ENCODE measurements at regions not wholly inside any gene's neighbourhood (a gene's known extent, or its start where the extent isn't known, plus 50 kb on each side); places are given as distances from the start of the nearest gene placed in this dataset.
"Not testable (repeated sequence)": the region's sequence is repeated elsewhere in the genome, so short reads cannot be mapped to it uniquely, and the experiment has no call there.

DNA sequence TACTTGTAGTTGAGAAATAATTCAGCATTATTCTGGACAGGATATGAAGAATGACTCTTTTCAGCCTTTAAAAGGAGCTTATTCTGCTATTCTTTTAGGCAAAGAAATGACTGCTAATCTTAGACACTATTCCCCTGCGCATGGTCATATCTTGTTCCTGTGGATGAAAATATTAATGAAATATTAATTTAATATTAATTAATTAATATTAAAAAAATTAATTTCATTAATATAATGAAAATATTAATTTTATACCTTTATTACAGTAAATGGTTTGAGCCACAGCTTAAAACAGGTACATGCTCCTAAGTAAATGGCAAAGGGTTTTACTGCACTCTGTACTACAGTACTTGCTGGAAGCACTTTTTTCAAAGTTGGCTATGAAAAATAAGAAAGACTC, 890.1 kb upstream of the PIK3C3 start:
- DNase-seq, result no peak
- intact Hi-C loops (cut with DNase I), result no loop called here
- H3K9me3 ChIP-seq (ENCODE audit: control insufficient read depth, low read length), result no peaks in the 10 kb centered on the region
- no peak overlapping the region for H3K4me3 ChIP-seq (ENCODE audit: low read length)
- ATAC-seq, result no peak
- WGBS, result 92% methylated on average over 1 of the region's 1 CpG
- H3K27me3 ChIP-seq (ENCODE audit: control insufficient read depth, insufficient read depth), result no peaks in the 10 kb centered on the region
- no peak overlapping the region for H3K27ac ChIP-seq (ENCODE audit: low read length)
- no peaks in the 10 kb centered on the region for H3K4me1 ChIP-seq (ENCODE audit: control insufficient read depth, insufficient read depth, low read length)

DNA sequence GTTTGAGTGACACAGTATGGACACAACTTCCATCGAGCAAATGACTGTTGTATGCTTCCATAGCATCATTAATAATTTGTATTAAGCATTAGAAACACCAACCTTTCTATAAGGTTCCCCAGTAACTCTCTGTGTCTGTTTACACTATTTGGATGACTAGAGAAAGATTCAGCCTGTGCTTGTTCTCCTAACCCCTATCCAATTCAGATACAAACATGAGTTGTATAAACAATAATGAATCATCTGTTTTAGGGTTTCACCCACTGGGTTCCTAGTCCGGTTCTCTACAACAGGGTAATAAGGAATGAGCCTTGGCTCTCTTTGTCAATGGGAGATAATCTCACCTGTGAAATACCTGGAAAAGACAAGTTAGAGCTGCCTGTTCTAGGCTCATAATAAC, 894.1 kb upstream of the PIK3C3 start:
- no peaks in the 10 kb centered on the region for H3K9me3 ChIP-seq (ENCODE audit: control insufficient read depth, low read length)
- WGBS, result 93% methylated on average over 2 of the region's 2 CpGs
- no peaks in the 10 kb centered on the region for H3K4me1 ChIP-seq (ENCODE audit: control insufficient read depth, insufficient read depth, low read length)
- intact Hi-C loops (cut with DNase I), result no loop called here
- no peaks in the 10 kb centered on the region for H3K27me3 ChIP-seq (ENCODE audit: control insufficient read depth, insufficient read depth)
- DNase-seq (no peak), ATAC-seq (no peak)
- H3K4me3 ChIP-seq (ENCODE audit: low read length), result no peak overlapping the region
- no peak overlapping the region for H3K27ac ChIP-seq (ENCODE audit: low read length)

DNA sequence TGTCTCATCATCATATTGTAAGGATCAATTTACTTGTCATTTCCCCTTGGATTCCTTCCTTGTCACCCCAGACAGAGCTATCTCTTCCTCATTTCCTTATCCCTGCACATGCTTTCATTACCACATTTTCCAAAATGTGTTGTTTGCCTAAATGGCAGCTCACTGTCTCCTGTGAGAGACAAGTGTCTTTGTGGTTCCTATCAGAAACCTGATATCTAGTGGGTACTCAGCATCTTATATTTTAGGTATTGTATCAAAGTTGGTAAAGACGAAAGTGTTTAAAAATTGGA, 896.0 kb upstream of the PIK3C3 start:
- Histone ChIP-seq H3K4me1 (ENCODE audit: control insufficient read depth, insufficient read depth, low read length) (no peaks in the 10 kb centered on the region), H3K4me3 (ENCODE audit: low read length) (no peak overlapping the region), H3K9me3 (ENCODE audit: control insufficient read depth, low read length) (no peaks in the 10 kb centered on the region), H3K27ac (ENCODE audit: low read length) (no peak overlapping the region), H3K27me3 (ENCODE audit: control insufficient read depth, insufficient read depth) (no peaks in the 10 kb centered on the region)
- ATAC-seq, result no peak
- intact Hi-C loops (cut with DNase I), result no loop called here
- 74% methylated on average over 1 of the region's 1 CpG for WGBS
- no peak for DNase-seq

DNA sequence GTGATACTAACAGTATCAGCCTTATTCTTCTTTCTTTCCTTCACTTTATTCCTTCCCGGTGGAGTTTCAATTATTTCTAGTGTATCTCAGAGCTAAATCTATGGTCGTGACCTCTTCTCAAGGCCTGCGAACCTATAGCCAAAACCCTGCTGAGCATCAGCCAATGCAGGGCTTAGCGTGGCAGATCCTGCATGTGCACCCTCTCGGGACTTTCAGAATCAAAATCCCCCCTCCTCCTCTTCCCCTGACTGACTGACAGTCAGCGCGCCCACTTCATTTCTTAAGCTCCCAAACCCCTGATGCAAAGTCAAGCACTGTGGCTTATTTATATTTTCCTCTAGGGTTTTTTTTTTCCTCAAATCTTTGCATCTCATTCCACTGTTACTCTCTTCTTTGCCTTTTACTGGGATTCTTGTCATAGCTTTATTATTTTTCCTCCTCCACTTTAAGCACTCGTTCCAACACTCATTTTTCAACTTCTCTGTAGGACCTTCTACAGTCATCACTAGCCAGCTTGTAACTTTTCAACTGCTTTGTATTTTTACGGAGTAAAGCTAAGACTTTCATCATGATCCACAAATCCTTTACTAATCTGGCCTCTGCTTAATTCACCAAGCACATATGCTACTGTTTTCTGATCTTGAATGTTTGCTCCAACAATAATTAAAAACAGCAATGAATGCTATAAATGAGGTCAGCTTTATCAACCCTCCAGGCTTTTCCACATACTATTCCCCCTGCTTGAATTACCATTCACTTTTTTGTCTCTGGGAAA, 896.5 kb upstream of the PIK3C3 start:
- Histone ChIP-seq H3K9me3 (ENCODE audit: control insufficient read depth, low read length) (no peaks in the 10 kb centered on the region), H3K4me3 (ENCODE audit: low read length) (no peak overlapping the region), H3K27me3 (ENCODE audit: control insufficient read depth, insufficient read depth) (no peaks in the 10 kb centered on the region), H3K27ac (ENCODE audit: low read length) (no peak overlapping the region), H3K4me1 (ENCODE audit: control insufficient read depth, insufficient read depth, low read length) (no peaks in the 10 kb centered on the region)
- DNase-seq, result no peak
- no peak for ATAC-seq
- intact Hi-C loops (cut with DNase I), result no loop called here
- WGBS, result 72% methylated on average over 9 of the region's 9 CpGs

DNA sequence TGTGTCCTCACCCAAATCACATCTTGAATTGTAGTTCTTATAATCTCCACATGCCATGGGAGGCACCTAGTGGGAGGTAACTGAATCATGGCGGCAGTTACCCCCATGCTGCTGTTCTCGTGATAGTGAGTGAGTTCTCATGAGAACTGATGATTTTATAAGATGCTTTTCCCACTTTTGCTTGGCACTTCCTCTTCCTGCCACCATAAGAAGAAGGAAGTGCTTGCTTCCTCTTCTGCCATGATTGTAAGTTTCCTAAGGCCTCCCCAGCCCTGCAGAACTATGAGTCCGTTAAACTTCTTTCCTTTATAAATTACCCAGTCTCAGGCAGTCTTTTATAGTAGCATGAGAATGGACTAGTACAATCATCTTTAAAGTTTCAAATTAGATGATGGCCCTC, 902.4 kb upstream of the PIK3C3 start:
- H3K9me3 ChIP-seq (ENCODE audit: control insufficient read depth, low read length), result no peaks in the 10 kb centered on the region
- H3K27me3 ChIP-seq (ENCODE audit: control insufficient read depth, insufficient read depth), result no peaks in the 10 kb centered on the region
- no peaks in the 10 kb centered on the region for H3K4me1 ChIP-seq (ENCODE audit: control insufficient read depth, insufficient read depth, low read length)
- 87% methylated on average over 3 of the region's 3 CpGs for WGBS
- intact Hi-C loops (cut with DNase I), result no loop called here
- H3K27ac ChIP-seq (ENCODE audit: low read length), result no peak overlapping the region
- no peak for DNase-seq
- H3K4me3 ChIP-seq (ENCODE audit: low read length), result no peak overlapping the region
- ATAC-seq, result no peak

DNA sequence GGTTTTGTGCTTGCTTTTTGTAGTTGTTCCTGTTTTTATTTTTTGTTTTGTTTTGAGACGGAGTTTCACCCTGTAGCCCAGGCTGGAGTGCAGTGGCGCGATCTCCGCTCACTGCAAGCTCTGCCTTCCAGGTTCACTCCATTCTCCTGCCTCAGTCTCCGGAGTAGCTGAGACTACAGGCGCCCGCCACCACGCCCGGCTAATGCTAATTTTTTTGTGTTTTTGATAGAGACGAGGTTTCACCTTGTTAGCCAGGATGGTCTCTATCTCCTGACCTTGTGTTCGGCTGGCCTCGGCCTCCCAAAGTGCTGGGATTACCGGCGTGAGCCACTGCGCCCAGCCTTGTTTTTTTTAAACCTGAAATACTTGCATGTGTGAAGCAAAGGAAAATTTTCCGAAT, 908.8 kb upstream of the PIK3C3 start:
- H3K9me3 ChIP-seq (ENCODE audit: control insufficient read depth, low read length); H3K4me3 ChIP-seq (ENCODE audit: low read length); H3K4me1 ChIP-seq (ENCODE audit: control insufficient read depth, insufficient read depth, low read length); H3K27ac ChIP-seq (ENCODE audit: low read length); intact Hi-C loops (cut with DNase I); ATAC-seq; H3K27me3 ChIP-seq (ENCODE audit: control insufficient read depth, insufficient read depth); DNase-seq: not testable (repeated sequence)
- 95% methylated on average over 16 of the region's 16 CpGs for WGBS

DNA sequence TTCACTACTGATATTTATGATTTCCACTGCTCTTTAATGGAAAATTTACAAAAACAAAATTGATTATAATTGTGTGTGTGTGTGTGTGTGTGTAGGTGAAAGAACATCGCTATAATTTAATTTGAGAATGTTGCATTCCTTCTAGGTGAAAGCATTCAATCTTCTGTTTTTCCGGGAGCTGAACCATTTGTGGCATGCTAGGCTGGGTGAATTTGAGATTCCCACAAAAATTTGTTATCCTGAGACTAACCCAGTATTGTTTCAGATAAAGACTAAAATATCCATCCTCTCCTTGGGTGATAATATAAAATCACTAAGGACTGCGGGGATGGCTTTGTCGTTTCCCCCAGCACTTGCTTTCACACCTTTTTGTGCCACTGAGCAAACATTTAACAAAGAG, 911.2 kb upstream of the PIK3C3 start:
- no peak for DNase-seq
- Histone ChIP-seq H3K4me1 (ENCODE audit: control insufficient read depth, insufficient read depth, low read length) (no peaks in the 10 kb centered on the region), H3K27me3 (ENCODE audit: control insufficient read depth, insufficient read depth) (no peaks in the 10 kb centered on the region), H3K9me3 (ENCODE audit: control insufficient read depth, low read length) (no peaks in the 10 kb centered on the region), H3K27ac (ENCODE audit: low read length) (no peak overlapping the region), H3K4me3 (ENCODE audit: low read length) (no peak overlapping the region)
- WGBS, result 79% methylated on average over 4 of the region's 4 CpGs
- intact Hi-C loops (cut with DNase I), result no loop called here
- no peak for ATAC-seq

DNA sequence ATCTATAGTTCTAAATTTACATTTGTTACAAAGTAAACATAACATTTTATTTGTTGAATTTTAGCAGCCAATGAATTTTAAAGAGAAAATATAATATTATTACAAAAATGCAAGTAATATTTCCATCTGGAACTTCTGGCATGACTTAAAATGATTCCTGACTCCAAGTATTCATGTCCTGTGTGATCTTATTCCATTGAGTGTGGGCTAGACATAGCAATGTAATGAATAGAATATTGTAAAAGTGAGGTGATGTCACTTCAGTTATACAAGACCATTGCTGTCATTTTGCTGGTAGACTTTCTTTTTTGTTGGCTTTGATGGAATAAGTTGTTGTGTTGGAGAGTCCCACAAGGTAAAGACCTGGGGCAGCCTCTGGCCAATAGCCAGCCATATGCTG, 912.2 kb upstream of the PIK3C3 start:
- no peaks in the 10 kb centered on the region for H3K9me3 ChIP-seq (ENCODE audit: control insufficient read depth, low read length)
- H3K27me3 ChIP-seq (ENCODE audit: control insufficient read depth, insufficient read depth), result no peaks in the 10 kb centered on the region
- no peaks in the 10 kb centered on the region for H3K4me1 ChIP-seq (ENCODE audit: control insufficient read depth, insufficient read depth, low read length)
- no peak overlapping the region for H3K27ac ChIP-seq (ENCODE audit: low read length)
- no peak for DNase-seq
- intact Hi-C loops (cut with DNase I), result no loop called here
- no peak overlapping the region for H3K4me3 ChIP-seq (ENCODE audit: low read length)
- no peak for ATAC-seq

DNA sequence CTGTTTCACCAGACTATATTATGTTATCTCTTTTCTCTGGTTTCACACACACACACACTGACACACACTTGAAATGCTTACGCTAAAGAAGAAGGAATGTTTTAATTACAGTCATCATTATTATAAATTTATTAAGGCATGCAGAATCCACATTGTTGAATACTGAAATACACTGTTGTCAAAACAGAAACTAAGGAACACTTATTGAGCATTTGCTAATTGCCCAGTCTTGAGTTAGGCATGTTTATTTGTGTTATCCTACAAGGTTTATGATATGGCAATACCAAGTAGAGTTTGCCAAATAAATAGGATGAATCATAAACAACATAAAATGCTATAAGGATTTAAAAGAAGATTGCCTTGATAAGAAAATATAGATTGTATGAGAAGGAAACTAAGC, 917.0 kb upstream of the PIK3C3 start:
- Histone ChIP-seq H3K4me1 (ENCODE audit: control insufficient read depth, insufficient read depth, low read length) (no peaks in the 10 kb centered on the region), H3K27me3 (ENCODE audit: control insufficient read depth, insufficient read depth) (no peaks in the 10 kb centered on the region), H3K27ac (ENCODE audit: low read length) (no peak overlapping the region), H3K9me3 (ENCODE audit: control insufficient read depth, low read length) (no peaks in the 10 kb centered on the region), H3K4me3 (ENCODE audit: low read length) (no peak overlapping the region)
- DNase-seq (no peak), ATAC-seq (no peak)
- 61% methylated on average over 1 of the region's 1 CpG for WGBS
- intact Hi-C loops (cut with DNase I), result no loop called here

DNA sequence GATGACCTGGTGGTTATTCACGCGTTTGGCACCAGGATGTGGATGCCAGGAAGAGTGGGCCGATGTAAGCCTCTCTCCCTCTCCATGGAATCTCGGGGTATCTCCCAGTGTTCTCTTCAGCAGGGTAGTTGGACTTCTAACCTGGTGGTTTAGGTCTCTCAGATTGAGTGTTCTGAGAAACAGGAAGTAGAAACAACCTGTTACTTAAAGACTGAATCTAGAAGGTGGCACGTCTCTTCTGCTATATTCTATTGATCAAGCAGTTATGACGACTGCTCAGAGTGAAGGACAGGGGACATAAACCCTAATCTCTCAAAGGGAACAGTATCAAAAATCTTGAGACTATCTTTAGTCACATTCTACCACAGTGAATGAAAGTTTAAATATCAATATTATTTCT, 918.7 kb upstream of the PIK3C3 start:
- Histone ChIP-seq H3K27me3 (ENCODE audit: control insufficient read depth, insufficient read depth) (no peaks in the 10 kb centered on the region), H3K27ac (ENCODE audit: low read length) (no peak overlapping the region), H3K4me3 (ENCODE audit: low read length) (no peak overlapping the region), H3K9me3 (ENCODE audit: control insufficient read depth, low read length) (no peaks in the 10 kb centered on the region), H3K4me1 (ENCODE audit: control insufficient read depth, insufficient read depth, low read length) (no peaks in the 10 kb centered on the region)
- WGBS, result 93% methylated on average over 6 of the region's 6 CpGs
- ATAC-seq (no peak), DNase-seq (no peak)
- intact Hi-C loops (cut with DNase I), result no loop called here

DNA sequence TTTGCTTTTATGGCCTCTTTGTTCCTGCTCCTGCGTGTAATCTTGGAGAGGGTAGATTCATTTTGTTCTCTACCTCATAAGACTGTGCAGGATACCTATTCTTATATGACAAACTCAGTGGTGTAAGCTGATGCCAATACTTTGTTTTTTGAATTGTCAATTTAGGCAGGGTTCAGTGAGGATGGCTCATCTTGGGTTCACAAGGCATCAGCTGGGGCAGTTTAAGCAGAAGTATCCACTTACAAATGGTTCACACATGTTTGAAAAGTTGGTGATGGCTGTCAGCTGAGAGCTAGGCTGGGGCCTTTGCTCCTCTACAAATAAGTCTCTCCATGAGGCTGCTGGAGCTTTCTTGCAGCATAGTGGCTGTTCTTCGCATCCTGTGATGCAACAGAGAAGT, 920.6 kb upstream of the PIK3C3 start:
- intact Hi-C loops (cut with DNase I), result no loop called here
- no peak for ATAC-seq
- WGBS, result 80% methylated on average over 2 of the region's 2 CpGs
- no peaks in the 10 kb centered on the region for H3K27me3 ChIP-seq (ENCODE audit: control insufficient read depth, insufficient read depth)
- H3K9me3 ChIP-seq (ENCODE audit: control insufficient read depth, low read length), result no peaks in the 10 kb centered on the region
- H3K4me1 ChIP-seq (ENCODE audit: control insufficient read depth, insufficient read depth, low read length), result no peaks in the 10 kb centered on the region
- H3K27ac ChIP-seq (ENCODE audit: low read length), result no peak overlapping the region
- DNase-seq, result no peak
- H3K4me3 ChIP-seq (ENCODE audit: low read length), result no peak overlapping the region

DNA sequence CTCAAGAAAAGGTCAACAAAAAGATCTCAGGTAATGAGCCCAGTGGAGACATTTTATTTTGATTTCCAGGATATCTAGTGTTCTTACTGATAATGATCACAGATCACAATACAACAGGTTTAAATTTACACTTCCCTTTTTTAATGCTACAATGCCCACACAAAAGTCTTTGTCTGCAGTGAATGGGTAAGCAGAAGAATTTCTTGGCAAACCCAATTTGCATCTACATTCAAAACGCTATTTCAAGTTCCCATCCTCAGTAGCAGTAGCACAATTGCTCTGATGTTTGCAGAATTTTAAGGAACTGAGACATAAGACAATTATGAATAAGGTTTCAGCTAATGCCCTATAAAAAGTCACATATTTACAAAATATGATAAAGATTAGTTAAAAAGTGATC, 929.4 kb upstream of the PIK3C3 start:
- intact Hi-C loops (cut with DNase I), result no loop called here
- ATAC-seq (no peak), DNase-seq (no peak)
- H3K9me3 ChIP-seq (ENCODE audit: control insufficient read depth, low read length), result no peaks in the 10 kb centered on the region
- H3K27ac ChIP-seq (ENCODE audit: low read length), result no peak overlapping the region
- WGBS, result 50% methylated on average over 1 of the region's 1 CpG
- no peaks in the 10 kb centered on the region for H3K27me3 ChIP-seq (ENCODE audit: control insufficient read depth, insufficient read depth)
- H3K4me3 ChIP-seq (ENCODE audit: low read length), result no peak overlapping the region
- no peaks in the 10 kb centered on the region for H3K4me1 ChIP-seq (ENCODE audit: control insufficient read depth, insufficient read depth, low read length)
